DOHH2 (cell line): ENCODE measurements at regions not wholly inside any gene's neighbourhood (a gene's known extent, or its start where the extent isn't known, plus 50 kb on each side); places are given as distances from the start of the nearest gene placed in this dataset.

Experiments
- EZH2phosphoT487 ChIP-seq: fragments of 200-600 bp; sonication (generic); IDR thresholded peaks from 2 replicates; pipeline ENCODE4 v1.6.1; 2017; ENCODE audit warnings: borderline replicate concordance, mild to moderate bottlenecking, antibody characterized with exemption, low read length, moderate library complexity, mixed read lengths
- TF ChIP-seq, protein P1 (sequence below): fragments of 200-600 bp; sonication (generic); IDR thresholded peaks from one replicate; pipeline ENCODE4 v1.5.1; 2014; ENCODE audit warnings: antibody characterized with exemption, mild to moderate bottlenecking, low read depth, low read length; ENCODE audit not compliant: poor library complexity, severe bottlenecking

DNA sequence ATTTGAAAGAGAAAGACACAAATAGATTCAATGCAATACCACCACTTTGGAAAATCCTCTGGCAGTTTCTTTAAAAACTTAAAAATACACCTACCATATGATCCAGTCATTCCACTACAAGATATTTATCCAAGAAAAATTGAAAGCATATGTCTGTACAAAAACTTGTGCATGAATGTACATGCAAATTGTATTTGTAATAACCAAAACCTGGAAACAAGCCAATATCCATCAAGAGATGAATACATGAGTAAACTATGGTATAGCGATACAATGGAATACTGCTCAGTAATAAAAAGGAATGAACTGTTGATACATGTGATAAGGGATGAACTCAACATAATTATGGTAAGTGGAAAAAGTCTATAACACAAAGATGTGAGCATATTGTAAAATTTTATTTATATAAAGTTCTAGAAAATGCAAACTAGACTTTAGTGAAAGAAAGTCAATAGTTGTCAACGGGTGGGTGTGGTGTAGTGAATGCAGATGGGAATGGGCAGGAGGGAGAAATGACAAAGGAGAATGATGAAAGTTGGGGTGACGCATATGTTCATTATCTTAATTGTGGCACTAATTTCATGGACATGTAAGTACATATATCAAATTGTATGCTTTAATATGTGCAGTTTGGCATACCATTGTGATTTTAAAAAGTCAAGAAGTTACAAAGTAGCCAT lies 347.5 kb downstream of the SAMD5 start:
- TF ChIP-seq, protein P1, sequence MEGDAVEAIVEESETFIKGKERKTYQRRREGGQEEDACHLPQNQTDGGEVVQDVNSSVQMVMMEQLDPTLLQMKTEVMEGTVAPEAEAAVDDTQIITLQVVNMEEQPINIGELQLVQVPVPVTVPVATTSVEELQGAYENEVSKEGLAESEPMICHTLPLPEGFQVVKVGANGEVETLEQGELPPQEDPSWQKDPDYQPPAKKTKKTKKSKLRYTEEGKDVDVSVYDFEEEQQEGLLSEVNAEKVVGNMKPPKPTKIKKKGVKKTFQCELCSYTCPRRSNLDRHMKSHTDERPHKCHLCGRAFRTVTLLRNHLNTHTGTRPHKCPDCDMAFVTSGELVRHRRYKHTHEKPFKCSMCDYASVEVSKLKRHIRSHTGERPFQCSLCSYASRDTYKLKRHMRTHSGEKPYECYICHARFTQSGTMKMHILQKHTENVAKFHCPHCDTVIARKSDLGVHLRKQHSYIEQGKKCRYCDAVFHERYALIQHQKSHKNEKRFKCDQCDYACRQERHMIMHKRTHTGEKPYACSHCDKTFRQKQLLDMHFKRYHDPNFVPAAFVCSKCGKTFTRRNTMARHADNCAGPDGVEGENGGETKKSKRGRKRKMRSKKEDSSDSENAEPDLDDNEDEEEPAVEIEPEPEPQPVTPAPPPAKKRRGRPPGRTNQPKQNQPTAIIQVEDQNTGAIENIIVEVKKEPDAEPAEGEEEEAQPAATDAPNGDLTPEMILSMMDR = no peak
- TF ChIP-seq EZH2phosphoT487 = no peak
